ENCODE measurements at regions not wholly inside any gene's neighbourhood (a gene's known extent, or its start where the extent isn't known, plus 50 kb on each side); places are given as distances from the start of the nearest gene placed in this dataset.

GRCh38 chr5:6819521-6819920 is 106.3 kb downstream of the TENT4A start:
- TF ChIP-seq CTCF (IDR thresholded peaks at IDR 0.05) (no peak), POLR2A (IDR thresholded peaks at IDR 0.05) (no peak)

Data from prostate gland (tissue), 2 donors.